Keratinocyte (primary cell): ENCODE measurements at regions not wholly inside any gene's neighbourhood (a gene's known extent, or its start where the extent isn't known, plus 50 kb on each side); places are given as distances from the start of the nearest gene placed in this dataset.

Experiments
- CTCF ChIP-seq, 3 experiments: IDR thresholded peaks in 1 of 3; conservative IDR thresholded peaks in 1 of 3; optimal IDR thresholded peaks in 1 of 3; 2 replicates in 2 of 3; 3 replicates in 1 of 3; pipeline versions ENCODE3 to v1.5.1; 2011; ENCODE audit warnings: low read length in 3 of 3, mild to moderate bottlenecking in 3 of 3, moderate library complexity in 2 of 3, control low read depth in 1 of 3, inconsistent platforms in 1 of 3; ENCODE audit not compliant: insufficient read depth in 2 of 3; ENCODE audit errors: extremely low read depth in 1 of 3
- EZH2 ChIP-seq: IDR thresholded peaks from one replicate; pipeline ENCODE4 v1.6.1; 2012; ENCODE audit warnings: inconsistent platforms, mild to moderate bottlenecking, low read length, moderate library complexity

GRCh38 chr5:125506124-125506523 is 759.7 kb upstream of the ZNF608 start:
- TF ChIP-seq EZH2 (no peak), CTCF (optimal IDR thresholded peaks at IDR 0.05 in 1 of 3, IDR thresholded peaks at IDR 0.05 in 1 of 3, conservative IDR thresholded peaks at IDR 0.05 in 1 of 3; ENCODE audit: extremely low read depth in 1 of 3, insufficient read depth in 2 of 3, low read length in 3 of 3) (no peak)
